Hepatocyte (in vitro differentiated cells): ENCODE measurements at regions not wholly inside any gene's neighbourhood (a gene's known extent, or its start where the extent isn't known, plus 50 kb on each side); places are given as distances from the start of the nearest gene placed in this dataset.

Experiments
- DNase-seq: peaks from one replicate; pipeline ENCODE4 v3.0.0-alpha.2; 2016; ENCODE audit warnings: low spot score
- H2AFZ ChIP-seq: fragments of 200-600 bp; sonication (generic); 2 replicates; pipeline ENCODE4 v1.6.0; 2016; ENCODE audit warnings: antibody characterized with exemption, mild to moderate bottlenecking
- H3K27ac ChIP-seq: fragments of 200-600 bp; sonication (generic); 2 replicates; pipeline ENCODE4 v1.5.1; 2016; ENCODE audit warnings: mild to moderate bottlenecking
- H3K27me3 ChIP-seq: fragments of 200-600 bp; sonication (generic); 2 replicates; pipeline ENCODE4 v1.6.1; 2016
- H3K36me3 ChIP-seq: fragments of 200-600 bp; sonication (generic); replicated peaks from 2 replicates; pipeline ENCODE4 v1.5.1; 2016; ENCODE audit warnings: low read depth; ENCODE audit not compliant: insufficient read depth
- H3K4me1 ChIP-seq: fragments of 200-600 bp; sonication (generic); 2 replicates; pipeline ENCODE4 v1.5.1; 2016; ENCODE audit warnings: mild to moderate bottlenecking, moderate library complexity; ENCODE audit not compliant: insufficient read depth
- H3K4me2 ChIP-seq: fragments of 200-600 bp; sonication (generic); 2 replicates; pipeline ENCODE4 v1.6.0; 2016
- H3K4me3 ChIP-seq: fragments of 200-600 bp; sonication (generic); 2 replicates; pipeline ENCODE4 v1.5.1; 2016; ENCODE audit warnings: mild to moderate bottlenecking
- H3K79me2 ChIP-seq: fragments of 200-600 bp; sonication (generic); 2 replicates; pipeline ENCODE4 v1.6.0; 2017; ENCODE audit warnings: mild to moderate bottlenecking
- H3K9me2 ChIP-seq: fragments of 200-600 bp; sonication (generic); replicated peaks from 2 replicates; pipeline ENCODE4 v1.6.0; 2017; ENCODE audit warnings: mild to moderate bottlenecking; ENCODE audit not compliant: insufficient read depth
- H3K9me3 ChIP-seq: fragments of 200-600 bp; sonication (generic); 2 replicates; pipeline ENCODE4 v1.5.1; 2016; ENCODE audit warnings: low read depth, mild to moderate bottlenecking
- H4K20me1 ChIP-seq: fragments of 200-600 bp; sonication (generic); 2 replicates; pipeline ENCODE4 v1.6.0; 2016; ENCODE audit warnings: mild to moderate bottlenecking; ENCODE audit not compliant: insufficient read depth, poor library complexity, severe bottlenecking
- CTCF ChIP-seq: fragments of 200-600 bp; sonication (generic); IDR thresholded peaks from 2 replicates; pipeline ENCODE4 v1.5.1; 2016; ENCODE audit warnings: antibody characterized with exemption, mild to moderate bottlenecking; ENCODE audit not compliant: poor library complexity
- EZH2 ChIP-seq: fragments of 200-600 bp; sonication (generic); IDR thresholded peaks from 2 replicates; pipeline ENCODE4 v1.6.1; 2016; ENCODE audit warnings: antibody characterized with exemption, mild to moderate bottlenecking, borderline replicate concordance
- EZH2phosphoT487 ChIP-seq: fragments of 200-600 bp; sonication (generic); IDR thresholded peaks from one replicate; pipeline ENCODE4 v1.6.1; 2018; ENCODE audit warnings: antibody characterized with exemption, mild to moderate bottlenecking, low read depth, moderate library complexity; ENCODE audit not compliant: unreplicated experiment, severe bottlenecking
- WGBS: methylation state at CpG from one replicate; pipeline ENCODE4 v1.1.6; 2016; ENCODE audit warnings: low lambda C conversion rate; ENCODE audit errors: missing lambda C conversion rate; 5-methylcytosine and 5-hydroxymethylcytosine counted together

GRCh38 chr3:18870642-18871041 is 277.7 kb upstream of the KCNH8 start:
- Histone ChIP-seq H4K20me1 (no peaks in the 10 kb centered on the region), H3K9me2 (no peaks in the 10 kb centered on the region), H3K27me3 (no peaks in the 10 kb centered on the region), H3K4me2 (no peak overlapping the region), H2AFZ (no peak overlapping the region), H3K9me3 (no peaks in the 10 kb centered on the region), H3K4me3 (no peak overlapping the region), H3K36me3 (no peaks in the 10 kb centered on the region), H3K79me2 (no peaks in the 10 kb centered on the region), H3K4me1 (no peaks in the 10 kb centered on the region), H3K27ac (no peak overlapping the region)
- DNase-seq, result no peak
- TF ChIP-seq CTCF, result no peak
- TF ChIP-seq EZH2, result no peak
- no peak for TF ChIP-seq EZH2phosphoT487
- WGBS, result 68% methylated on average over 2 of the region's 2 CpGs

DNA sequence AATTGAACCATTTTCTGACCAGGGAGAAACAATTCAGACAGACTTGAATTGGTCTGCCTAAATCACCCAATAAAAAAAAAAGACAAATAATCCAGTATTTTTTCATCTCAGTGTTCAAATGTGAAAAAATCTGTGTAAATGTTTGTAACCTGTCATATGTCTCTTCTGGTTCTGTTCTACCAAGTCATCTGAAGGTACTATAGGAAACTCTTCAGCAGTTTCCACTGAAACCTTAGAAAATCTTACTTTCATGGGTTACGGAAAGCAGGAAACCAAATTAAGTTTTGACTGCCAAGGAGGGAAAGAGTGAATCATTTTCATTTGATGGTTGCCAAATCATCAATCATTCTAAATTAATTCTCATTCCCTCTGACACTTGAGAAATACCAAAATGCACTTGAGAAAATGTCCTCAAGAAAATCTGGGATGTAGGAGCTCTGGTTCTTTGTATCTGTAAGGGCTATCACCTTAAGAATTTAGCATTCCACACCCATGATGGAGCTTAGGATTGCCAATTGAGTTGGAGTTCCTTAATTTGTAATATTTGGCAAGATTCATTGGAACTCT is 278.2 kb upstream of the KCNH8 start:
- WGBS, result 97% methylated on average over 1 of the region's 1 CpG
- H3K4me3 ChIP-seq, result no peak overlapping the region

GRCh38 chr3:18868911-18869689 is 279.2 kb upstream of the KCNH8 start:
- DNase-seq, result no peak
- H3K79me2 ChIP-seq, result no peaks in the 10 kb centered on the region
- 89% methylated on average over 4 of the region's 4 CpGs for WGBS
- H3K9me2 ChIP-seq, result no peaks in the 10 kb centered on the region
- H2AFZ ChIP-seq, result no peak overlapping the region
- no peaks in the 10 kb centered on the region for H3K9me3 ChIP-seq
- no peak overlapping the region for H3K4me2 ChIP-seq
- no peaks in the 10 kb centered on the region for H3K27me3 ChIP-seq
- no peaks in the 10 kb centered on the region for H3K36me3 ChIP-seq
- no peaks in the 10 kb centered on the region for H3K4me1 ChIP-seq
- TF ChIP-seq EZH2phosphoT487 (no peak), CTCF (no peak), EZH2 (no peak)
- no peaks in the 10 kb centered on the region for H4K20me1 ChIP-seq
- H3K4me3 ChIP-seq, result no peak overlapping the region
- no peak overlapping the region for H3K27ac ChIP-seq

More for the DNA sequence above, 278.2 kb upstream of the KCNH8 start:
- Histone ChIP-seq H2AFZ (no peak overlapping the region), H3K27me3 (no peaks in the 10 kb centered on the region), H3K27ac (no peak overlapping the region), H4K20me1 (no peaks in the 10 kb centered on the region), H3K36me3 (no peaks in the 10 kb centered on the region), H3K9me2 (no peaks in the 10 kb centered on the region), H3K4me2 (no peak overlapping the region), H3K79me2 (no peaks in the 10 kb centered on the region), H3K9me3 (no peaks in the 10 kb centered on the region), H3K4me1 (no peaks in the 10 kb centered on the region)
- TF ChIP-seq EZH2, result no peak
- TF ChIP-seq CTCF, result no peak
- TF ChIP-seq EZH2phosphoT487, result no peak
- DNase-seq, result no peak
